Hepatocyte (in vitro differentiated cells): ENCODE measurements at regions not wholly inside any gene's neighbourhood (a gene's known extent, or its start where the extent isn't known, plus 50 kb on each side); places are given as distances from the start of the nearest gene placed in this dataset.
"Not testable (repeated sequence)": the region's sequence is repeated elsewhere in the genome, so short reads cannot be mapped to it uniquely, and the experiment has no call there.

Experiments used
- DNase-seq: peaks from one replicate; pipeline ENCODE4 v3.0.0-alpha.2; 2016; ENCODE audit warnings: low spot score
- H2AFZ ChIP-seq: fragments of 200-600 bp; sonication (generic); 2 replicates; pipeline ENCODE4 v1.6.0; 2016; ENCODE audit warnings: antibody characterized with exemption, mild to moderate bottlenecking
- H3K27ac ChIP-seq: fragments of 200-600 bp; sonication (generic); 2 replicates; pipeline ENCODE4 v1.5.1; 2016; ENCODE audit warnings: mild to moderate bottlenecking
- H3K27me3 ChIP-seq: fragments of 200-600 bp; sonication (generic); 2 replicates; pipeline ENCODE4 v1.6.1; 2016
- H3K36me3 ChIP-seq: fragments of 200-600 bp; sonication (generic); replicated peaks from 2 replicates; pipeline ENCODE4 v1.5.1; 2016; ENCODE audit warnings: low read depth; ENCODE audit not compliant: insufficient read depth
- H3K4me1 ChIP-seq: fragments of 200-600 bp; sonication (generic); 2 replicates; pipeline ENCODE4 v1.5.1; 2016; ENCODE audit warnings: mild to moderate bottlenecking, moderate library complexity; ENCODE audit not compliant: insufficient read depth
- H3K4me2 ChIP-seq: fragments of 200-600 bp; sonication (generic); 2 replicates; pipeline ENCODE4 v1.6.0; 2016
- H3K4me3 ChIP-seq: fragments of 200-600 bp; sonication (generic); 2 replicates; pipeline ENCODE4 v1.5.1; 2016; ENCODE audit warnings: mild to moderate bottlenecking
- H3K79me2 ChIP-seq: fragments of 200-600 bp; sonication (generic); 2 replicates; pipeline ENCODE4 v1.6.0; 2017; ENCODE audit warnings: mild to moderate bottlenecking
- H3K9me2 ChIP-seq: fragments of 200-600 bp; sonication (generic); replicated peaks from 2 replicates; pipeline ENCODE4 v1.6.0; 2017; ENCODE audit warnings: mild to moderate bottlenecking; ENCODE audit not compliant: insufficient read depth
- H3K9me3 ChIP-seq: fragments of 200-600 bp; sonication (generic); 2 replicates; pipeline ENCODE4 v1.5.1; 2016; ENCODE audit warnings: low read depth, mild to moderate bottlenecking
- H4K20me1 ChIP-seq: fragments of 200-600 bp; sonication (generic); 2 replicates; pipeline ENCODE4 v1.6.0; 2016; ENCODE audit warnings: mild to moderate bottlenecking; ENCODE audit not compliant: insufficient read depth, poor library complexity, severe bottlenecking
- CTCF ChIP-seq: fragments of 200-600 bp; sonication (generic); IDR thresholded peaks from 2 replicates; pipeline ENCODE4 v1.5.1; 2016; ENCODE audit warnings: antibody characterized with exemption, mild to moderate bottlenecking; ENCODE audit not compliant: poor library complexity
- EZH2 ChIP-seq: fragments of 200-600 bp; sonication (generic); IDR thresholded peaks from 2 replicates; pipeline ENCODE4 v1.6.1; 2016; ENCODE audit warnings: antibody characterized with exemption, mild to moderate bottlenecking, borderline replicate concordance
- EZH2phosphoT487 ChIP-seq: fragments of 200-600 bp; sonication (generic); IDR thresholded peaks from one replicate; pipeline ENCODE4 v1.6.1; 2018; ENCODE audit warnings: antibody characterized with exemption, mild to moderate bottlenecking, low read depth, moderate library complexity; ENCODE audit not compliant: unreplicated experiment, severe bottlenecking
- WGBS: methylation state at CpG from one replicate; pipeline ENCODE4 v1.1.6; 2016; ENCODE audit warnings: low lambda C conversion rate; ENCODE audit errors: missing lambda C conversion rate; 5-methylcytosine and 5-hydroxymethylcytosine counted together

- Histone ChIP-seq H3K79me2 (no peaks in the 10 kb centered on the region), H3K4me1 (peaks cover 6% of the 10 kb centered on the region), H3K27me3 (no peaks in the 10 kb centered on the region), H3K4me2 (no peak overlapping the region), H3K9me3 (no peaks in the 10 kb centered on the region), H3K27ac (no peak overlapping the region), H3K36me3 (no peaks in the 10 kb centered on the region), H2AFZ (no peak overlapping the region), H3K9me2 (no peaks in the 10 kb centered on the region), H3K4me3 (no peak overlapping the region), H4K20me1 (no peaks in the 10 kb centered on the region)
- TF ChIP-seq EZH2phosphoT487 (no peak), EZH2 (no peak), CTCF (no peak)
- DNase-seq: no peak
- WGBS: 91% methylated on average over 2 of the region's 2 CpGs
Measured at GRCh38 chr10:90227217-90227656, 525.8 kb downstream of the KIF20B start.

GRCh38 chr10:90227786-90228185 lies 526.4 kb downstream of the KIF20B start:
- no peak overlapping the region for H3K4me2 ChIP-seq
- no peak overlapping the region for H3K27ac ChIP-seq
- H4K20me1 ChIP-seq: no peaks in the 10 kb centered on the region
- H3K4me3 ChIP-seq: no peak overlapping the region
- peaks cover 4% of the 10 kb centered on the region for H3K4me1 ChIP-seq
- TF ChIP-seq EZH2phosphoT487 (no peak), EZH2 (no peak), CTCF (no peak)
- no peaks in the 10 kb centered on the region for H3K27me3 ChIP-seq
- H3K9me3 ChIP-seq: no peaks in the 10 kb centered on the region
- DNase-seq: no peak
- H3K9me2 ChIP-seq: no peaks in the 10 kb centered on the region
- no peaks in the 10 kb centered on the region for H3K79me2 ChIP-seq
- no peaks in the 10 kb centered on the region for H3K36me3 ChIP-seq
- WGBS: 89% methylated on average over 2 of the region's 2 CpGs
- H2AFZ ChIP-seq: no peak overlapping the region

- H3K9me3 ChIP-seq: no peaks in the 10 kb centered on the region
- 91% methylated on average over 2 of the region's 2 CpGs for WGBS
- no peaks in the 10 kb centered on the region for H3K9me2 ChIP-seq
- H3K4me3 ChIP-seq: no peak overlapping the region
- no peaks in the 10 kb centered on the region for H4K20me1 ChIP-seq
- no peak for DNase-seq
- H3K4me2 ChIP-seq: no peak overlapping the region
- no peak overlapping the region for H2AFZ ChIP-seq
- H3K79me2 ChIP-seq: no peaks in the 10 kb centered on the region
- no peak overlapping the region for H3K27ac ChIP-seq
- H3K4me1 ChIP-seq: no peaks in the 10 kb centered on the region
- no peaks in the 10 kb centered on the region for H3K27me3 ChIP-seq
- H3K36me3 ChIP-seq: no peaks in the 10 kb centered on the region
- TF ChIP-seq EZH2 (no peak), EZH2phosphoT487 (no peak), CTCF (no peak)
Measured at GRCh38 chr10:90229486-90229885, 528.1 kb downstream of the KIF20B start.

- not testable (repeated sequence) for H4K20me1 ChIP-seq, H3K4me1 ChIP-seq, H3K4me3 ChIP-seq, H2AFZ ChIP-seq, H3K27ac ChIP-seq, H3K4me2 ChIP-seq, H3K9me3 ChIP-seq, H3K9me2 ChIP-seq, H3K36me3 ChIP-seq, H3K27me3 ChIP-seq, DNase-seq, H3K79me2 ChIP-seq
- WGBS: 55% methylated on average over 1 of the region's 1 CpG
Measured at GRCh38 chr10:90233805-90234204, 532.4 kb downstream of the KIF20B start.
